ENCODE measurements at regions not wholly inside any gene's neighbourhood (a gene's known extent, or its start where the extent isn't known, plus 50 kb on each side); places are given as distances from the start of the nearest gene placed in this dataset.
"Not testable (repeated sequence)": the region's sequence is repeated elsewhere in the genome, so short reads cannot be mapped to it uniquely, and the experiment has no call there.

DNA sequence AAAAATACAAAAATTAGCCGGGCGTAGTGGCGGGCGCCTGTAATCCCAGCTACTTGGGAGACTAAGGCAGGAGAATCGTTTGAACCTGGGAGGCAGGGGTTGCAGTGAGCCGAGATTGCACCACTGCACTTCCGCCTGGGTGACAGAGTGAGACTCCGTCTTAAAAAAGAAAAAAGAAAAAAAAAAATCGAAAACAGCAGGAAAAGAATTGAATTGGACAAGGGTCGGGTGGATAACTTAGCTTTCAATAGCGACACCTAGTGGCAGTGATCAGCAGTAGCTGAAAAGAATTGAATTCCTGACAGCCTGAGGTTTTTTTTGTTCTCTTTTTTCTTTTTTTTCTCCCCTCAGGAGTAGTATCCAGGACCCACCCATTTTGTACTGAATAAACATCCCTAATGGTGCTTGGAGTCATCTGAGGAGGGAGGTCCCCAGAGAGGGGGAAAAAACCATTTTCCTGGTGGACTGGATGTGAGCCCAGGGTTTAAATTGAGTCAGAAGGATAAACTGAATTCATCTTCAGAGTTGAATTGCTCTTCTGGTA, 55.1 kb downstream of the CYCS start:
- DNase-seq (ENCODE audit: low read depth): peak; percentile 66

GRCh38 chr7:25068502-25069213, 56.4 kb downstream of the CYCS start:
- no peak for DNase-seq (ENCODE audit: low read depth)

DNA sequence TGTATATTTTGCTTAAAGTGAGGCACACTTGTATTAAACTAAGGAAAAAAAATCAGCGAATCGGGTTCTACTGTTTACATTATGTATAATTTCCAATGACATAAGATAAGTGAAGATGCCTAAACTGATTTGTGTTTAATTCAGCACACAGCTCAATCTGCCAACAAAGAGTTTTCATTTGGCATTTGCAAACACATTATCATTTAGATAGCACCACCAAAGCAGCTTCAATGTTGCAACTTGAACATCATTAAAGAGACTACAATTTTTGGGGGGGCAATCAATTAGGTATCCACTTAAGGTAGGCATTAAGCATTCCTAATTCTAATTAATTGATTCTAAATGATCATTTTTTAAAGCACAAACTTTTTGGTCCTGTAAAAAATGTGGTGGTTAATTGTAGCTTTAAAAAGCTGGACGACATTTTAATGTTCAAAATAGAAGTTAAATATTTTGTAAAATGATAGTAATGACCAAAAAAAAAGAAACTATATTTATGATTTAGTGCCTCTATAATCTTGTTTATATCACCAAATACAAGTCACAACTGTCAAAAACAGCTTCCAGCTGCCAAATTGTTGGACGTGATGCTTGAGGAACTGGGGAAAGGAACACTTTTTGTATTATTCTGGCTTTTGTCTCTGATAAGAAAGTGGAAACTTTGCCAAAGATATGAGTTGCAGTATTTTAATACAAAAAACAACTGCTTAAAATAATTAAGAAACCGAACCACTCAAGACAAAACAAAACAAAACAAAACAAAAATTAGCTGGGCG, 57.1 kb downstream of the CYCS start:
- DNase-seq (ENCODE audit: low read depth): no peak

- DNase-seq (ENCODE audit: low read depth): no peak
Observed at GRCh38 chr7:25066253-25066652, 58.8 kb downstream of the CYCS start.

- DNase-seq (ENCODE audit: low read depth): no peak
Observed at GRCh38 chr7:25062380-25062779, 62.7 kb downstream of the CYCS start.

DNA sequence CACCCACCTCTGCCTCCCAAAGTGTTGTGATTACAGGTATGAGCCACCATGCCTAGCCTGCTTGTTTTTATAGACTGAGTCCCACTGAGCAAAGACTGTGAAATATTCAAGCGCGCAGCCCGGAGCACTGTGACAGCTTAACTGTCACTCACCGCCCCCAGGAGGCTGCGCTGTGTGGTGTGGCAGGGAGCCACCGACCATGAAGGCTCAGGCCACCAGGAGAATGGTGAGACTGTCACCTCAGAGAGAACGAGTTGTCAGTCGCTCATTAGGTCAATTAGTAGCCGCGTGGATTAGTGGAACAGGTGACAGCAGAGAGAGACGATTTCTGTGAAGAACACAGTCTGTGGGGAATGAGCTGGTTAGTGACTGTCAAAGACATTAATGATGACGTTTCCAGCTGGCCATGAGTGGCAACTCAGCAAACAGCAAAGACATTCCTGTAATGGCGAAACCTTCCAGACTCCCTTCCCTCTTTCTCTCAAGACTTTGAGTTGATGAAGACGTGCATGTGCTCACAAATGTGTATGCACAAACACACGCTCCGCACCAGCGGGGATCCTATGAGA, 64.5 kb downstream of the CYCS start:
- no peak for DNase-seq (ENCODE audit: low read depth)

- DNase-seq (ENCODE audit: low read depth): no peak
Observed at GRCh38 chr7:25059576-25059975, 65.5 kb downstream of the CYCS start.

GRCh38 chr7:25056368-25056767, 68.7 kb downstream of the CYCS start:
- DNase-seq (ENCODE audit: low read depth): no peak

DNA sequence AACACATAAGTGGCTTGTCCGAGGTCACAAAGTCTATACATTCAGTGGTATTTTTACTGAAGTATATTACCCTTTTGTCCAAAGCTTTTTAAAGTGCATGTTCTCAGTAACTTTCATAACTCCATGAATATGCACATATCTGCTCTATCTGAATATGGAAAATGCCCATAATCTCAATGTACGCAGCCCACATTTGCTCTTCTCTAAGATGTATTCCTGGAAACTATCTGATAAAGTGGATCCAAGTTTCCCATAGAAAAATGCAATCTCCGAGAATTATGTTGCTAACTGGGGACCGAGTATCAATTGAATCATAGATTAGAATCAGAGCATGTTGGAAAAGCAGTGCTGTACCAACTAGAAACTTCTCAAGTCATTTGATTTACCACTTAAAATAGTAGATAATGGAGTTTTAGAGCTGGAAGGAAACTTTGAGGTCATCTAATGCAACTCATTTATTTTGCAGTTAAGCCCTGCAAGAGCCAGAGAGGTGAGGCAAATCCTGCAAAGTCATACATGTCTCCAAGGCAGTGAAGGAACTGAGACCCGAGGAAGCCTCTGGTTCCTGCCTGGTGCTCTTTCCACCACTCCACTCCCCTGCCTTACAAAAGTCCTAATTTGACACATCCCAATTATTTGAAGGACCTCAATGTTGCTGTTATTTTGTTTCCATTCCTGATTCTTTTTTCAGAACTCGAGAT, 69.4 kb downstream of the CYCS start:
- DNase-seq (ENCODE audit: low read depth): no peak

DNA sequence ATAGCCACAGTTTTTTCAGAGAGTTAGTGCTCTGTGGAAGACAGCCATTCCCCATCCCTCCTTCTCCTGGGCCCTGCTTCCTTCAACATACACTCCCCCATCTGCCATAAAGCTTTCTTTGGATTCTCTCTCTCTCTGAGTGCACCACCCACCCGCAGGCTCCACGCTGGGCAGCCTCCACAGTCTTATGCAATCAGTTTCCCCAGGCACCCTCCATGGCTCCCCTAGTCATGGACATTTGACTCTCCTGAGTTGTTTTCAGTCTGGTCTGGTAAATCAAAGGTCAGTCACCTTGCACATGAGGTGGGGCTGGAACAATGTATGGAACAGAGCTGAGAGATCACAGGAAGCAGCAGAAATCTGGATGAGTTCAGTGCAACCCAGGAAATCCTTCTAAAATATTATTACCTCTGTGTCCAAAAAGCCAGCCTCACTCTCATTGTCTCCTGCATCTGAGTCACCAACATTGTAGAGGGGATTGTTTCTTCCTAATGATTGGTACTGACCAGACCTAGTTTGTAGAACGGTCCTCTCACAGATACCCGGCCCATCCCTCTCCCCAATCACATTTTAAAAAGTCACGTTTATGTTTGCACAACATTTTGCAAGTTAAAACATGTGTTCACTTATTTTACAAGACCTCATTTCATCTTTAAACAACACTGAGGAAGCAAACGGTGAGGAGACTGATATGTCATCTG, 70.1 kb downstream of the CYCS start:
- DNase-seq (ENCODE audit: low read depth): no peak

DNA sequence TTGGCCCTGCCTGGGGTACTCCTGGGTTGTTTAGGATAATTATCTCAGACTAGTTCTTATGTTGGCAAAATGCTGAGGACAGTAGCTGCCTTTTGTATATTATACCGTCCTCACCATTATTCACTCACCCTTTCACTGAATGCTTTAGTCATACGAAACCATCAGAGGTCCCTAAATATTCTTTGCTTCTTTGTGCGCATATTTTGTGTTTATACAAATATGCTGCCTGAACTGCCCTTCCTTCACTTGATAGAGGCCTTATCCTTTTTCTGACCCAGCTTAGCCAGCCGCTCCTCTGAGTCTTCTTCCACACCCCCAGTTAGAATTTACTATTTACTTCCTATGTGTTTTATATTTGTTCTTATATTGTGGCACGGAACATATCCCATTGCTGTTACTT, 70.2 kb upstream of the OSBPL3 start:
- no peak for DNase-seq (ENCODE audit: low read depth)

- DNase-seq (ENCODE audit: low read depth): no peak
Observed at GRCh38 chr7:25048444-25048834, 68.5 kb upstream of the OSBPL3 start.

- DNase-seq (ENCODE audit: low read depth): not testable (repeated sequence)
Observed at GRCh38 chr7:25047571-25048443, 67.8 kb upstream of the OSBPL3 start.

DNA sequence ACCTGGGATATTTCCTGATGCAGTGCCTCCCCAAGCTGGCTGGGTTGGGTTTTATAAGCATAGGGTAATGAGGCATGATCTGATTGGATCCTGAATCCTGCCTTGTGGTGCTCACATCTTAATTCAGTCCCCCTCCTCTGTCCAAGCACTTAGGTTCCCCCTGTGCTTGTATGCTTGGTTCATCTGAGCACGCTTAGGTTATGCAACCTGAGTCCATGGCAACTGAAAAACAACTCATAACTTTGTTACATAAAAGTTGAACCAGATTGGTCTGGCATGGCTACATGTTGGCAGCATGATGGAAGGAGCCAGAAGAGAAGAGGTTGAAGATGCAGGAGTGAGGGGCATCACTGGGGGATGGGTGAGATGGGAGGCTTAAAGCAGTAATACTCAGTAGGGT, 57.3 kb upstream of the OSBPL3 start:
- no peak for DNase-seq (ENCODE audit: low read depth)

- no peak for DNase-seq (ENCODE audit: low read depth)
Observed at GRCh38 chr7:25035274-25035673, 55.3 kb upstream of the OSBPL3 start.

DNA sequence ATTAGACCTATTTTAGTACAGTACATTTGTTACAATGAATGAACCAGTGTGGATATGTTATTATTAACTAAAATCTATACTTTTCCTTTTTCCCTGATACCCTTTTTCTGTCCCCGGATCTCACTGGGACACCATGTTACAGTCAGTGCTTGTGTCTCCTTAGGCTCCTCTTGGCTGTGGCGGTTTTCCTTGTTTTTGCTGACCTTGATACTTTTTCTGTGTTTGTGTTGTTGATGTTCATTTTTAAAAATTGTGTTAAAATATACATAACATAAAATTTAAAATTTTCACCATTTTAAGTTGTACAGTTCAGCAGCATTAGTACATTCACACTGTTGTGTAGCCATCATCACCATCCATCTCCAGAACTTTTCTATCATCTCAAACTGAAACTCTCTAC, 54.2 kb upstream of the OSBPL3 start:
- no peak for DNase-seq (ENCODE audit: low read depth)

- DNase-seq (ENCODE audit: low read depth): no peak
Observed at GRCh38 chr7:25032774-25033743, 53.1 kb upstream of the OSBPL3 start.

GRCh38 chr7:25031432-25031831, 51.5 kb upstream of the OSBPL3 start:
- no peak for DNase-seq (ENCODE audit: low read depth)

GRCh38 chr7:25031007-25031406, 51.0 kb upstream of the OSBPL3 start:
- DNase-seq (ENCODE audit: low read depth): no peak

All from GM04504 (cell line).